Large intestine (tissue), 3 donors: ENCODE measurements at regions not wholly inside any gene's neighbourhood (a gene's known extent, or its start where the extent isn't known, plus 50 kb on each side); places are given as distances from the start of the nearest gene placed in this dataset.
"Not testable (repeated sequence)": the region's sequence is repeated elsewhere in the genome, so short reads cannot be mapped to it uniquely, and the experiment has no call there.

ENCODE experiments used
- DNase-seq, 2 donors: peaks; one replicate each; pipeline versions ENCODE4 v3.0.0 to v3.0.0-alpha.2; 2013
- H3K27ac ChIP-seq: one replicate; pipeline ENCODE4 v1.5.1; 2013; ENCODE audit warnings: low read length
- H3K27me3 ChIP-seq: 2 replicates; pipeline ENCODE4 v1.6.1; 2013; ENCODE audit warnings: low read length; ENCODE audit not compliant: control insufficient read depth, insufficient read depth
- H3K36me3 ChIP-seq: 2 replicates; pipeline ENCODE4 v1.6.1; 2013; ENCODE audit warnings: low read length; ENCODE audit not compliant: control insufficient read depth, insufficient read depth
- H3K4me1 ChIP-seq: one replicate; pipeline ENCODE4 v1.6.1; 2013; ENCODE audit warnings: low read length; ENCODE audit not compliant: control insufficient read depth, insufficient read depth
- H3K4me3 ChIP-seq: one replicate; pipeline ENCODE4 v1.5.1; 2013; ENCODE audit warnings: low read length
- H3K9me3 ChIP-seq: one replicate; pipeline ENCODE4 v1.6.1; 2013; ENCODE audit warnings: mild to moderate bottlenecking, low read depth, low read length, moderate library complexity; ENCODE audit not compliant: control insufficient read depth
- WGBS: methylation state at CpG from one replicate; pipeline ENCODE4 v1.1.5; 2013; ENCODE audit warnings: low lambda C conversion rate; ENCODE audit not compliant: insufficient coverage; 5-methylcytosine and 5-hydroxymethylcytosine counted together

- 66% methylated on average over 7 of the region's 9 CpGs for WGBS
- no peaks in the 10 kb centered on the region for H3K36me3 ChIP-seq
- no peak overlapping the region for H3K27ac ChIP-seq
- H3K4me1 ChIP-seq: no peaks in the 10 kb centered on the region
- no peak overlapping the region for H3K4me3 ChIP-seq
- H3K27me3 ChIP-seq: no peaks in the 10 kb centered on the region
- no peak for DNase-seq
- no peaks in the 10 kb centered on the region for H3K9me3 ChIP-seq
These were observed 2139.4 kb downstream of the TP53TG3F start for GRCh38 chr16:35598696-35599332.

GRCh38 chr16:35599429-35600160, 2140.2 kb downstream of the TP53TG3F start:
- Histone ChIP-seq H3K36me3 (no peaks in the 10 kb centered on the region), H3K9me3 (no peaks in the 10 kb centered on the region), H3K27ac (no peak overlapping the region), H3K27me3 (no peaks in the 10 kb centered on the region), H3K4me3 (no peak overlapping the region), H3K4me1 (no peaks in the 10 kb centered on the region)
- no peak for DNase-seq
- 0% methylated on average over 1 of the region's 6 CpGs for WGBS

GRCh38 chr16:35600161-35600555, 2140.7 kb downstream of the TP53TG3F start:
- not testable (repeated sequence) for H3K36me3 ChIP-seq, H3K9me3 ChIP-seq, DNase-seq, H3K27me3 ChIP-seq, H3K4me1 ChIP-seq, H3K27ac ChIP-seq, H3K4me3 ChIP-seq
- WGBS: no CpG with 5 or more reads among the region's 2 CpGs

- H3K27me3 ChIP-seq: no peaks in the 10 kb centered on the region
- H3K4me3 ChIP-seq: no peak overlapping the region
- H3K9me3 ChIP-seq: no peaks in the 10 kb centered on the region
- H3K27ac ChIP-seq: no peak overlapping the region
- DNase-seq: no peak
- H3K36me3 ChIP-seq: no peaks in the 10 kb centered on the region
- H3K4me1 ChIP-seq: no peaks in the 10 kb centered on the region
These were observed 2142.7 kb downstream of the TP53TG3F start for GRCh38 chr16:35602116-35602515.

DNA sequence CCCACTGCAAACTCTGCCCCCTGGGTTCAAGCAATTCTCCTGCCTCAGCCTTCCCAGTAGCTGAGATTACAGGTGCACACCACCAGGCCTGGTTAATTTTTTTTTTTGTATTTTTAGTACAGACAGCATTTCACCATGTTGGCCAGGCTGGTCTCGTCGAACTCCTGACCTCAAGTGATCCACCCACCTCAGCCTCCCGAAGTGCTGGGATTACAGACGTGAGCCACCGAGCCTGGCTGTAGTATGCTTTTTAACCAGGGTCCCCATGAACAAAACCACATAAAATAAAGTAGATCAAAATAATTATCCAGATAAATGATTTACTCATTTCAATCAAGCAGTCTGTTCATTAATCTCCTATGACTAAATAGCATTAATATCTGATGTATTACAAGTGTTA, 2144.0 kb downstream of the TP53TG3F start:
- not testable (repeated sequence) for H3K36me3 ChIP-seq, H3K4me3 ChIP-seq, H3K4me1 ChIP-seq, DNase-seq, H3K27me3 ChIP-seq, H3K9me3 ChIP-seq, H3K27ac ChIP-seq
- WGBS: no CpG with 5 or more reads among the region's 5 CpGs

DNA sequence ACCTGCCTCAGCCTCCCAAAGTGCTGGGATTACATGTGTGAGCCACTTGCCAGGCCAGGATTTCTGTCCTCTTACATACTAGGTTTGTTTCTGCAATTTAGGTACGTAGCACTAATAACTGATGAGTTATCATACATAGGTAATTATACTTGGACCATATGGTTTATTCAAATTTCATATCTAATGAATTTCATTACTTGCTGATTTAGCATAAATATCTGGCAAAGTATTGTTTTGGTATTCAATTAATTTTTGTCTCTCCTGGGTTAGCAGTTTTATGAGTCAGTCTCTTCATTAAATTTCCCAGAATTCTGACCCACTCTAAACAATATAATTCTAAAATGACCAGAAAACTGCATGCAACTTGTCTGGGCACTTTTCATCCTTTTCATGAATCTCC, 2146.5 kb downstream of the TP53TG3F start:
- no peak overlapping the region for H3K4me3 ChIP-seq
- no peaks in the 10 kb centered on the region for H3K27me3 ChIP-seq
- H3K36me3 ChIP-seq: no peaks in the 10 kb centered on the region
- DNase-seq: no peak
- no CpG with 5 or more reads among the region's 1 CpG for WGBS
- H3K27ac ChIP-seq: no peak overlapping the region
- H3K9me3 ChIP-seq: no peaks in the 10 kb centered on the region
- no peaks in the 10 kb centered on the region for H3K4me1 ChIP-seq

DNA sequence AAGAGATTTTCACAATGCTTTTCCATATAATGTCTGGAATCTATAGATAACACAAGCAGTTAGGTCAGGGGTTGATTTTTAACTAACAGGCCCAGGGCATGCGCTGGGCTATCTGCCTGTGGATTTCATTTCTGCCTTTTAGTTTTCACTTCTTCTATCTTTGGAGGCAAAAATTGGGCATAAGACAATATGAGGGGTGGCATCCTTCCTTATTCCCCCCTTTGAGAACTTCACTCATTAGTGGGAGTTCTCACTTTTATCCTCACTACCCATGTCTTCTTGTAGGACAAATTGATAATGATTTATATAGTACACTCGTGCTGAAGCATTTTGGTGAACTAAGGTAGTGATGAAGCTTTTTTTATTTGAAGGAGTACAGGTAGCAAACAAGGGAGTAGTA, 2155.5 kb downstream of the TP53TG3F start:
- H3K27ac ChIP-seq, H3K36me3 ChIP-seq, H3K4me3 ChIP-seq, H3K4me1 ChIP-seq, H3K9me3 ChIP-seq, DNase-seq, H3K27me3 ChIP-seq: not testable (repeated sequence)
- no CpG with 5 or more reads among the region's 2 CpGs for WGBS

DNA sequence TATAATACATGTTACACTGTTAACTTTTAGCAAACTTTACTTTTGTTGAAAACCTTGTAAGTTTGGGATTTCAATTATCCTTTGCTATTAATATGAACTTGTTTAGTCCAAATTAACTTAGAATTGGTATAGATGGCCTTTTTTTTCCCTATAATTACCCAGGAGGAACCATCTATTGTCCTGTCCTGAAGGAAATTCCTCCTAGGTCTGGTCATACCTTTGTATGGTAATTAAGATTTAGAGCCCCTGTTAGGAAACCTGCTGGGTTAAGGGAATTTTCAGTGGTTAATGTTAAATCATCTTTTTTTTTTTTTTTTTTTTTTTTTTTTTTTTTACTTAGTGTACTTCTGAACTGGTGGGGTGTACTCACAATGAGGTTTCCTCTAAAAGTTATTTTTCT, 2159.8 kb downstream of the TP53TG3F start:
- H3K9me3 ChIP-seq, DNase-seq, H3K27me3 ChIP-seq, H3K27ac ChIP-seq, H3K4me1 ChIP-seq, H3K4me3 ChIP-seq, H3K36me3 ChIP-seq: not testable (repeated sequence)

DNA sequence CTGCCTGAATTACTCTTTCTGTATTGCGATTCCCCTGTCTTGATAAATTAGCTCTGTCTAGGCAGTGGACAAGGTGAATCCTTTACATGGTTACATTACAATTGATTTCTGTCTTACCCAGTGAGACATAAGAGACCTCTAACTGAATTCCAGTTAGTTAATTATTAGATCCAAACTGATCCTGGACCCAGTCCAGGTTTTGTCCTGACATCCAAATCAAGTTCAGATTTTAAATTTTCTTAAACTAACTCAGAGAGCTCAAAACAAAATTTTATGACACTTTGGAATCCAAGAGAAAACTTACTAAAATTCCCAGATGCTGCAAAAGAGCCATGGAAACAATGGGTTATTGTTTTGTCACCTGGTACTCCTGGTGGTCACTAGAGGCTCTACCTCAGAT, 2166.6 kb downstream of the TP53TG3F start:
- H3K27me3 ChIP-seq: no peaks in the 10 kb centered on the region
- no peaks in the 10 kb centered on the region for H3K9me3 ChIP-seq
- H3K27ac ChIP-seq: no peak overlapping the region
- no peaks in the 10 kb centered on the region for H3K4me1 ChIP-seq
- no peaks in the 10 kb centered on the region for H3K36me3 ChIP-seq
- no peak overlapping the region for H3K4me3 ChIP-seq
- WGBS: no CpG with 5 or more reads among the region's 1 CpG
- no peak for DNase-seq

GRCh38 chr16:35628976-35629375, 2169.6 kb downstream of the TP53TG3F start:
- Histone ChIP-seq H3K27me3 (no peaks in the 10 kb centered on the region), H3K36me3 (no peaks in the 10 kb centered on the region), H3K27ac (no peak overlapping the region), H3K4me1 (no peaks in the 10 kb centered on the region), H3K4me3 (no peak overlapping the region), H3K9me3 (no peaks in the 10 kb centered on the region)
- no peak for DNase-seq
- no CpG with 5 or more reads among the region's 3 CpGs for WGBS

DNA sequence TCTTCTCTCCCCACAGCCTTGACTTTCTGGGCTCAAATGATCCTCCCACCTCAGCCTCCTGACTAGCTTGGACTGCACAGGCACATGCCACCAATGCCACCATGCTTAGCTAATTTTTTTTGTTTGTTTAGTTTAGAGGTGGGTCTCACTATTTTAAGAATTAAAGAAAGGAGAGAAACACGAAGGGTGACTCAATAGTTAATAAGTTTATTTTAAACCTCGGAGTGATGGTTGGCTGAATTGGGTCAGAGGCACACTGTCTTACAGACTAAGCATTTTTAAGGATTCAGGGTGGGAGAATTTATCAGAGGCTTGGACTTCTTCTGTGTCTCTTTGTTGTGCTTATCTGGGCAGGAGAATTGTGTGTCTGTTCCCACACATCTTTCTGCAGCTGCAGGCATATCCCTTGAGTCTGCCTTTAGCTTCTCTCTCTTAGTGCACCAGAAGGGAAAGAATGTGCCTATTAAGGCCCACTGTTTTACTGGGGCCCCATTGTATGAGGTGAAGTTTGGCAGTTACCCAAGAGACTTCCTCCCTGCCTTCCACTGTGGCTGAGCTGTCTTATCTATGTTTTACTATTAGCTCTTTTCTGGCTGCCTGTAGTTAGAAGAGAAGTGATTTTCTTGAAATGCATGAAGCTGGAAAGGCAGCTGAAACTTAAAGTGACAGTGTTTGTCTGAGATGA, 2172.0 kb downstream of the TP53TG3F start:
- Histone ChIP-seq H3K27ac (no peak overlapping the region), H3K4me3 (no peak overlapping the region), H3K9me3 (no peaks in the 10 kb centered on the region), H3K4me1 (no peaks in the 10 kb centered on the region), H3K36me3 (no peaks in the 10 kb centered on the region), H3K27me3 (no peaks in the 10 kb centered on the region)
- WGBS: 20% methylated on average over 1 of the region's 2 CpGs
- no peak for DNase-seq
